BLaER1 (cell line): ENCODE measurements at regions not wholly inside any gene's neighbourhood (a gene's known extent, or its start where the extent isn't known, plus 50 kb on each side); places are given as distances from the start of the nearest gene placed in this dataset.

Source experiments
- H3K27ac ChIP-seq: shearing (Covaris generic); formaldehyde crosslinking; 2 replicates; pipeline ENCODE4 v1.8.1; 2022
- H3K27me3 ChIP-seq: shearing (Covaris generic); formaldehyde crosslinking; 2 replicates; pipeline ENCODE4 v1.8.1; 2022
- H3K36me3 ChIP-seq: shearing (Covaris generic); formaldehyde crosslinking; 2 replicates; pipeline ENCODE4 v1.8.1; 2022
- H3K4me1 ChIP-seq: shearing (Covaris generic); formaldehyde crosslinking; 2 replicates; pipeline ENCODE4 v1.8.1; 2022
- H3K4me2 ChIP-seq: shearing (Covaris generic); formaldehyde crosslinking; 2 replicates; pipeline ENCODE4 v1.8.1; 2022
- H3K4me3 ChIP-seq: shearing (Covaris generic); formaldehyde crosslinking; 2 replicates; pipeline ENCODE4 v1.8.1; 2022
- H3K9ac ChIP-seq: shearing (Covaris generic); formaldehyde crosslinking; 2 replicates; pipeline ENCODE4 v1.8.1; 2022
- H3K9me3 ChIP-seq: shearing (Covaris generic); formaldehyde crosslinking; 2 replicates; pipeline ENCODE4 v1.8.1; 2022
- H4K20me1 ChIP-seq: shearing (Covaris generic); formaldehyde crosslinking; 2 replicates; pipeline ENCODE4 v1.8.1; 2022
- Cebpa-rat ChIP-seq: shearing (Covaris generic); IDR thresholded peaks from 2 replicates; pipeline ENCODE4 v1.8.1; 2022

DNA sequence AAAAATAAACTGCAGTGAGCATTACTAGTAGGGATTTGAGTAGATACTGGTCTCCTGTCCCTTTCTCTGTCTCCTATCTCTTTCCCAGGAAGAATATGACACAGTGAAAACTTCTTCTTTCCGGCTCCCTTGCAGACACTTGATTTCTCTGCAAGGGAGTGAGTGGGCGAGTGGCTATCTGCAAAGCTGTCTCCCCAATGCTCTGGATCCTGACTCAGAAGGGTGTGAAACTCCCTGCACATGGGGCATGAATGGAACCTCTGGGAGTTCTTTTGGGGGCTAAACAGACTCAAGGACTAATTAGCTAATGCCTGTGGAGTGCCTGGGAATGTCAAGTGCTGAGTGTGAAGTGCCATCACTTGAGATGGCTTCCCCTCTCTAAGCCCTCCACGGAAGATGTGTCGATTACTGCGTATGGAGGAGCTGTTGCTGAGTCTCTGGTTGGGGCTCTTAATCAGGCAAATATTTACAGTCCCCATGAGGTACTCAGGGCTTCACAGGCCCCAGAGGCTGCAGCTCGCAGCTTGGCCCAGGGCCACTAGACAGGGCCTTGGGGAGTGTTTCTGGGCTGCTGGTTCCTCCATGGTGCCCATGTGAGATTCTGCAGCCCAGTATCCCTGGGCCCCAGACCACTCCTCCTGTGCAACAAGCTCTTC is 139.8 kb downstream of the RPS24 start:
- no peaks in the 10 kb centered on the region for H3K27me3 ChIP-seq
- peak overlapping the region; percentile 41 for H3K4me2 ChIP-seq
- TF ChIP-seq Cebpa-rat = no peak
- peaks cover 49% of the 10 kb centered on the region for H3K4me1 ChIP-seq
- H3K9ac ChIP-seq = no peak overlapping the region
- no peak overlapping the region for H3K27ac ChIP-seq
- no peaks in the 10 kb centered on the region for H3K36me3 ChIP-seq
- no peaks in the 10 kb centered on the region for H3K9me3 ChIP-seq
- no peaks in the 10 kb centered on the region for H4K20me1 ChIP-seq
- no peak overlapping the region for H3K4me3 ChIP-seq

DNA sequence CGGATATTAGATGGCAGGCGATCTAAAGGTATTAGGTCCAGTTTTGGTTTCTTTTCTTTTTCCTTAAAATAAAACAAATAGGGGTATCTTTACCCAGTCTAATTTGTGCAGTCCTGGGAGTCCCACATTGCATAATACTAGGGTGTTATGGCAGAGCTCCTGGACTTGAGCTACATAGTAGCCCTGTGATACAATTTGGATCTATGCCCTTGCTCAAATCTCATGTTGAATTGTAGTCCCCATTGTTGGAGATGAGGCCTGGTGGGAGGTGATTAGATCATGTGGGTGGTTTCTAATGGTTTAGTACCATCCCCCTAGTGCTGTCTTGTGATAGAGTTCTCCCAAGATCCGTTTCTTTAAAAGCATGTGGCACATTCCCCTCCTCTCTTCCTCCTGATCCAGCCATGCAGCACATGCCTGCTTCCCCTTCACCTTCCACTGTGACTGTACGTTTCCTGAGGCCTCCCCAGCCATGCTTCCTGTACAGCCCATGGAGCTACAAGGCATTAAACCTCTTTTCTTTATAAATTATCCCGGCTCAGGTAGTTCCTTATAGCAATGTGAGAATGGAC is 141.9 kb downstream of the RPS24 start:
- Histone ChIP-seq H3K27ac (no peak overlapping the region), H3K9ac (no peak overlapping the region; the same call in 1 of the 2 replicates), H4K20me1 (no peaks in the 10 kb centered on the region), H3K4me2 (peak overlapping the region; percentile 56), H3K9me3 (no peaks in the 10 kb centered on the region), H3K36me3 (no peaks in the 10 kb centered on the region), H3K4me3 (no peak overlapping the region), H3K27me3 (no peaks in the 10 kb centered on the region), H3K4me1 (peaks cover 35% of the 10 kb centered on the region)
- TF ChIP-seq Cebpa-rat = no peak

DNA sequence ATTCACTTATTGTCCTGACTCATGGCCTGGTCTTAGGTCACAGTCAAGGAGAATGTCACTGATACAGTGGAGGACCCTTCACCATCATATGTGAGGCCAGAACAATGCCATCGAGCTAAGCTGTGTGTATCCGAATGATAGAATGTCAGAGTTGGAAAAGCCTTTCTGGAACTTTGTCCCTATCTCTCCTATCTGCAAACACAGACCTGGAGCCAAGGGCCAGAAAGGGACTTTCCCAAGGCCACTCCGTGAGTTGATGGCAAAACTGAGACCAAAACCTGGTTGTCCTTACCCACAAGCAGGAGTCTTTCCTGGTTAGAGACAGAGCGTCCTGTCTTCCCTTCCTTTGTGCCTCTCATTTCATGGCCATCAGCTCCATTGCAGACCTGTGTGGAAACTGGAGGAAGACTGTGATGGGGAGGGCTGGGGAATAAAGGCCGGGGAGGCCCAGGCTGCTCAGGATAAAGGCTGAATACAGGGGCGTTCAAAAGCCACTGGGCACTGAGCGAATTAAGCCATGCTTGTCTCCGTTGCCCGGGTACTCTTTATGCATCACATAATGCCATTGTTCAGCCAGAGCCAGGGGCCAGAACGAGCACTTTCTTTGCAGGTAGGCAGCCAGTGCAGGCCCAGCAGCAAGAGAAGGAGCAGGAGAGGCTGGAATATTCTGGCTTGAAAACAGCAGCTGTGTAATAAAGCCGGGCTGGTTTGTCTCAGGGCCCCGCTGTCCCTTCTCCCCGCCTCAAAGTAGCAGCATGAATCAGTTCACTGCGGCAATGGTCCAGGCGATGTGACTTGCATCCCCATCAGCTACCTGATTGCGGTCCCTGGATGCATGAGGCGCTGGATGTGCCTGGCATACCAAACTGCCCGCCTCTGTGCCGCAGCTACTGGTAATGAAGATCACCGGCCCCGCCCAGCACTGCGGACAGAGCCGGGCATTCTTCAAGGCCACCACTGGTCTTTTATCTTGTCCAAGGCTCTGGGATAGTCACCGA is 143.0 kb downstream of the RPS24 start:
- H3K9me3 ChIP-seq = no peaks in the 10 kb centered on the region
- H3K4me3 ChIP-seq = no peak overlapping the region
- peaks cover 35% of the 10 kb centered on the region for H3K4me1 ChIP-seq
- TF ChIP-seq Cebpa-rat = no peak
- H3K4me2 ChIP-seq = peak overlapping the region; percentile 56; the same call in 1 of the 2 replicates
- H3K36me3 ChIP-seq = no peaks in the 10 kb centered on the region
- no peaks in the 10 kb centered on the region for H3K27me3 ChIP-seq
- H4K20me1 ChIP-seq = no peaks in the 10 kb centered on the region
- H3K27ac ChIP-seq = no peak overlapping the region
- no peak overlapping the region for H3K9ac ChIP-seq

DNA sequence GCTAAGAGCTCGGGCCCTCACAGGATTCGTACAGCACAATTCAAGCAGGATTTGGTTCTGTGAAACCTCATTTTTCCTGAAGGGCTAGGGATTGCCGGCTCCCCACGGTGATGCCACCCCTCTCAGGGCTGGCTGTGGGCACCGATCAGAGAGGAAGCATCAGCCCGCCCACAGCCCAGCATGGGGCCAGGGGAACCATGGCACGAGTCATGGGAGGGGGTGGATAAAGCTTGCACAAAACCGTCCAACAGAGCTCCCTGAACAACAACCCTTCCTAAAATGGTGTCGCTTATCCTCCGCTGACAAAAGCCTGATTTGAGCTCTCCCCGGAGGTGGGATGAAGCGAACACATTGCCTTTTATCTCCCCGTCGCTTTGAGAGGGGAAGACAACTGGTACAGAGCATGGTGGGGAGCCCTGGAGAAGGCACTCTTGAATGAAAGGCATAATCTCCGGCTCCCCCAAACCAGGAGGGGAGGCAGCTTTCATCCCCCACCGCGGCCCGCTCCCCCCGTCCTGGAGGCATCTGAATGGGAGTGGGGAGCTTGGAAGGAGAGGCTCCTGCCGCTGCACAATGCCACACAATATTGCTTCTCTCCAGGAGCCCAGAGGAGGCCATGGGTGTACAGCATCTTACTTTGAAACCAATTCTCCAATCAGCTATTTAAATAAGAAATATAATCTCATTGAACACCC is 144.0 kb downstream of the RPS24 start:
- no peak overlapping the region for H3K4me3 ChIP-seq
- peaks cover 35% of the 10 kb centered on the region for H3K4me1 ChIP-seq
- no peaks in the 10 kb centered on the region for H3K27me3 ChIP-seq
- no peaks in the 10 kb centered on the region for H3K36me3 ChIP-seq
- H4K20me1 ChIP-seq = no peaks in the 10 kb centered on the region
- no peak overlapping the region for H3K4me2 ChIP-seq
- H3K9me3 ChIP-seq = no peaks in the 10 kb centered on the region
- no peak for TF ChIP-seq Cebpa-rat
- H3K9ac ChIP-seq = no peak overlapping the region
- no peak overlapping the region for H3K27ac ChIP-seq

DNA sequence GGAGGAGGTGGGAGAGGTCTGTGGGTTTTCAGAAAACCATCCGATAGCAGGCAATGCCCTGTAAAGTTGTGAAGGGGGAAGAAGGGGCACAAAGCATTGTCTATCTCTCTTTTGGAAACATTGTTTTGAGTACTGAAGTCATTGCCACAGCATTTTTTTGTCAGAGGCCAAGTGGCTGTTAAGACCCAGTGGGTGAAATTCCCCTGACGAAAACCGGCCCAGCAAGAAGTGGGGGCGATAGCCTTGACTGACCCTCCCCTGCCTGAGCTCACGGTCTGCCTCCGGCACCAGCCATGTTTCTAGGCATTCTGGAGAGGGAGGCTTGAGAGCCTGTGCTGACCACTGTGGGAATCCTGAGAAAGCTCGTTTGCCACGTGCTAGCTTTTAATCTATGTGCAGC is 144.7 kb downstream of the RPS24 start:
- Histone ChIP-seq H3K4me3 (no peak overlapping the region), H3K9me3 (no peaks in the 10 kb centered on the region), H3K36me3 (no peaks in the 10 kb centered on the region), H3K9ac (no peak overlapping the region), H3K27ac (no peak overlapping the region), H3K4me2 (no peak overlapping the region), H4K20me1 (no peaks in the 10 kb centered on the region), H3K27me3 (no peaks in the 10 kb centered on the region), H3K4me1 (peaks cover 31% of the 10 kb centered on the region)
- TF ChIP-seq Cebpa-rat = no peak

DNA sequence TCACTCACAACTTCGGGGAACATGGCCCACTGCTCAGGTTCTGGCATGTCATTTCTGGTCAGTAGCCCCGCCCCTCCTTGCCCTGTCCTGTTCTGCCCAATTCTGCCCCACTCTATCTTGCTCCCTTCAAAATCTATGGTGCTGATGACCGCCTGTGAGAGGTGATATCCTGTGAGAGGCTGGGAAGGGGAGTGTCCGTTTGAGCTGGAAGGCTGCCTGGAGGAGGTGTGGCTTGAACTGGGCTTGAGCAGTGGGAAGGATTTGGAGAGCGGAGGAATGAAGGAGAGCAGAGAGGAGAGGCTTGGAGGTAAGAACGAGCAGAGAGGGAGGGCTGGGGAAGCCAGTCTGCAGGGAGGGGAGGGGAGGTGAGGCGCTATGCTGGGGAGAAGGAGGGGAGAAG is 145.3 kb downstream of the RPS24 start:
- Histone ChIP-seq H3K27ac (no peak overlapping the region), H3K4me3 (no peak overlapping the region), H3K4me1 (peaks cover 26% of the 10 kb centered on the region), H3K4me2 (no peak overlapping the region), H3K36me3 (no peaks in the 10 kb centered on the region), H3K27me3 (no peaks in the 10 kb centered on the region), H3K9ac (no peak overlapping the region), H4K20me1 (no peaks in the 10 kb centered on the region), H3K9me3 (no peaks in the 10 kb centered on the region)
- no peak for TF ChIP-seq Cebpa-rat

DNA sequence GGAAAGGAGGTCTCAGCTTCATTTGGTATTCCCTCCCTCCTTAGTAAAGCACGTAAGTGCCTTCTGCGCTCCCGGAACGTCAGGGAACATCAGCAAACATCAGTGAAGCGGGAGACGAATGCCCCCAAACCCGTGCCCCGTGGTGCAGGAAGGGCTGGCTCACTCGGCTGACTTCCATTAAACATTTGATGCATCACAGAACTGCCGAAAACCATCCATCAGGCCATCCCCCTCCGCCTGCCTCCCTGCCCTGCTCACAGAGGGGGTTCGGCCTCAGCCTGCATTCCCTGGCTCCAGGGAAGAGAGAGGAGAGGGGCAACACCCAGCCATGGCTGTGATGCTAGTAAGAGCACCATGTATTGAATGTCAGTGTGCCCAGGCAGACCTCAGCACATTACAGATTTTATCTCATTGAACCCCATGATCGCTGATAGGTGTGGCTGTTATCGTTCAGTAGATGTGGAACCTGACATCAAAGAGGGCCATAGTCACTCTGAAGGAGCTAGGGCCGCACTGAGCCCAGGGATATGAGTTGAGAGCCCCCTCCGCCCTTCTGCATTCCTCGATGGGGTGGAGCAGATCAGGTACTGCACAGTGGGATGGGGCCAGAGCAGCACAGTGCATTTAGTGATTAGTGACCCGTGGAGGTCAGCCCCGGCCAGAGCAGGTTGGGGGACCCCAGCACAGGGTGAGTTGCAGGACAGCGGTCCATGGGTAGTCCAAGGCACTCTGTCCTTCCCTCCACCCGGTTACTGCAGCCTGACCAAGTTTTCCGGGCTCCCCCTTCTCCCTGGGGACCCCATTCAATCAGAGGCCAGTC is 146.4 kb downstream of the RPS24 start:
- no peak overlapping the region for H3K4me2 ChIP-seq
- no peaks in the 10 kb centered on the region for H3K9me3 ChIP-seq
- no peaks in the 10 kb centered on the region for H4K20me1 ChIP-seq
- H3K4me1 ChIP-seq = peaks cover 14% of the 10 kb centered on the region
- TF ChIP-seq Cebpa-rat = no peak
- no peak overlapping the region for H3K4me3 ChIP-seq
- H3K27me3 ChIP-seq = no peaks in the 10 kb centered on the region
- H3K9ac ChIP-seq = no peak overlapping the region
- no peak overlapping the region for H3K27ac ChIP-seq
- H3K36me3 ChIP-seq = no peaks in the 10 kb centered on the region

DNA sequence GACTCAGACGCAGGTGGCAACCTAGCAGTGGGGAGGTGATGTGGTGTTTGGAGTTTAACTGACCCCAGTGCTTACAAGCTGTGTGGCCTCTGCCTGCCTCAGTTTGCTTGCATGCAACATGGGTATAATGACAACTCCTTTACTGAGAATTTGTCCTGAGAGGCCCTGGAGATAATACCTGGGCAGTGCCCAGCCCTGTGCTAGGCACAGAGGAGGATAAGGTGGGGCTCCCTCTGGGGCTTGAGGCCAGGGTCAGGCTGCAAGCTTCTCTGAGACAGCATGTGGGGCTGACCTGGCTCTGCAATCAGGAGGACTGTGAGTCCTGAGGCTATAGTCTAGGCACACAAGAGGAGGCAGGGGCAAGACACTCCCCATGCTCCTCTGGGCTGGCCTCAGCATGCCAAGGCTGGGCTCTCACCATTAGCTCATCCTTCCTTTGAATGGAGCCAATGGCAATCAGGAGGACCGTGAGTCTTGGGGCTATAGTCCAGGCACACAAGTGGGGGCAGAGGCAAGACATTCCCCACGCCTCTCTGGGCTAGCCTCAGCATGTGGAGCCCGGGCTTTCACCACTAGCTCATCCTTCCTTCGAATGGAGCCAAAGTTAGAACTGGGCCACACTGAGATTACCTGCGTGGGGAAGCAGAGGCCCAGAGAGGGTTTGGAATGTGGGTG is 147.9 kb downstream of the RPS24 start:
- no peak overlapping the region for H3K9ac ChIP-seq
- no peak overlapping the region for H3K27ac ChIP-seq
- H3K9me3 ChIP-seq = no peaks in the 10 kb centered on the region
- no peak overlapping the region for H3K4me2 ChIP-seq
- peaks cover 10% of the 10 kb centered on the region for H3K4me1 ChIP-seq
- H3K4me3 ChIP-seq = no peak overlapping the region
- H4K20me1 ChIP-seq = no peaks in the 10 kb centered on the region
- no peaks in the 10 kb centered on the region for H3K27me3 ChIP-seq
- no peak for TF ChIP-seq Cebpa-rat
- no peaks in the 10 kb centered on the region for H3K36me3 ChIP-seq
